ENCODE measurements at regions not wholly inside any gene's neighbourhood (a gene's known extent, or its start where the extent isn't known, plus 50 kb on each side); places are given as distances from the start of the nearest gene placed in this dataset.
A peak's percentile ranks its signal among the peaks of the same experiment; 100 is the strongest.
"Not testable (repeated sequence)": the region's sequence is repeated elsewhere in the genome, so short reads cannot be mapped to it uniquely, and the experiment has no call there.

DNA sequence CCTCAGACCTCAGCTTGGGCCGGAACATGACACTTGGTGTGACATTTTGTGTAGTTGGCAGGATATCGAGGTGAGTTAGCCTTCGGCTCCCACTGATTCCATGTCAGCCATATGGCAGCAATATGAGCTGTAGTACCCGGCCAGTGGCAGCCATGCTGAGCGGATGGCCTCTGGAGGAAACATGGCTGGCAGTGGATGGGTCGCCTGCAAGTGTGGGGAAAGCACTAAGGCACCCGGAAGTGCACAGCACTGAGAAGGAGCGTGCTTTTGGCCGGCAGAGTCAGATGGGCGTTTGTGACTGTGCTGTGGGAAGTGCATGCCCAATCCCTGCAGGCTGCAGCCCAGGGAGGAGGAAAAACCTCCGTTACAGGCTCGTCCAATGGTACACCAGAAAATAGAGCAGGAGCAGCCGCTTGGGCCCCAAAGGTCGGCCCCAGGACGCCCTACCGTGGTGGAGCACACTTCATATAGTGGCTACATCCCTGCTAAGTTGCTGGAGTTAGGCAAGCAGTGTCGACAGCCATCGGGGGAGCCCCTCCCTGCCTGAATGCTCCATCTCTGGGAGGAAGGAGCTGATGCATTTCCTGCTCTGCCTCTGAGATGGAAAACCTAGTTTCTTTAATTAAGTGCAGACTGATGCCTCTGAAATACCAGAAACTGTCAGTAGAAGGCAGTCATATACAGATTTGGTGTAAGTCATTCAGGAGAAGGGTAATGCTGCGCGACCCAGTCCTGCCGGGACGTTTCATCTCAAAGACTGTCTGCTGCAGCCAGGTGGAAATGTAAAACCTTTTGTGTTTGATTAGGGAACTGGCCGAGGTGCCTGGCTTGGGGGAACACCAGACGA, 2185.8 kb upstream of the ACO1 start:
- DNase-seq = no peak

DNA sequence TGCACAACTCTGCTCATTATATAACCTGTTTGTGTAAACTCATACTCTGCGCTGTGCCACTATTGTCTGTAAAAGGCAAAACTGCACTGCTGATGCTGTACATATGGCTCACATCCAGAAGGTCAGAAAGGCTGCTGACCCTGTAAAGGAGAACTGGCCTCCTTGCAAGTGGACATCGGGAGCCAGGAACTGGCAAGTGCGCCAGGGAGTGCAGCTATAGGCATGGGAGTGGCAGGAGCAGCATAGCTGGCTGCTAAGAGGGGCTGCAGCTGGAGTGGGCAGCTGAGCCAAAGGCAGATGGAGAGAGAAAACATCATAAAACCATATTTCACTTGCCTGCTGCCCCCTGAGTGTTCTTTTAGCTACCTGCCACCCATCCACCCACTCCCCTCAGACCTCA, 2183.4 kb upstream of the ACO1 start:
- DNase-seq = no peak

- DNase-seq = no peak
These were observed 2149.4 kb upstream of the ACO1 start for GRCh38 chr9:30235068-30235467.

DNA sequence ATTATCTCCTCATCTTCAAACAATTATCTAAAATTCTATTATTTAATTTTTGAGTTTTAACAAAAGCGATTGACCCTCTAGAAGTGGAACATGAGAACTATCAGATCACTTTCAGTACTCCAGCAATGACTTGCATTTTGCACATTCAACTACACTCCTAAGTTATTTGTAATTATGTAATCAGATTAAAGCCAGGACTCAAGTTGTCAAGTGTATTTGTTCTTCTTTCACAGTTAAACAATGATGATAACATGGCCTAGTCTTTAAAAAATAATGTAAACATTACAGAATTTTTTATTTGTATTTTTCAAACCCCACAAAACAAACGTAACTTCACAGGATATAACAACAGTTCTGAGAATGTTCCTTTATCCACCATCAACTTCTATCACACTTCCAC, 2148.9 kb upstream of the ACO1 start:
- no peak for DNase-seq

DNA sequence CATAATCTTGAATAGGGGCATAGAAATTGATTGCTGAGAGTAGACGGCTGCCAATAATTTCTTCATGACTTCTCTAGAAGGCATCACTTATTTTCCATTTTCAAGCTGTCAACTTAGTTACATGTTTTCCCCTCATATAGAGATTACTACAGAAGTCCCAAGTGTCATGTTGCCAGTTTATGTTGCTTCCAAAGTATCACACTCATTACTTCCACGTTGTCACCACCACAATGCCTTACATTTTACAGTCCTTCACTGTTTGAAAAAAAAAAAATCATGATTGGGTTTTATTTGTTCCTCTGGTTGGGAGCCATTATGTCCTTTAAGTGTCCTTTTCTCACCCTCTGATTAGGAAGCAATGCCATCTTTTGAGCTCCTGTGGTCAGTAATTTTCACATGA, 2144.6 kb upstream of the ACO1 start:
- no peak for DNase-seq

- DNase-seq = no peak
These were observed 2141.0 kb upstream of the ACO1 start for GRCh38 chr9:30243467-30243866.

DNA sequence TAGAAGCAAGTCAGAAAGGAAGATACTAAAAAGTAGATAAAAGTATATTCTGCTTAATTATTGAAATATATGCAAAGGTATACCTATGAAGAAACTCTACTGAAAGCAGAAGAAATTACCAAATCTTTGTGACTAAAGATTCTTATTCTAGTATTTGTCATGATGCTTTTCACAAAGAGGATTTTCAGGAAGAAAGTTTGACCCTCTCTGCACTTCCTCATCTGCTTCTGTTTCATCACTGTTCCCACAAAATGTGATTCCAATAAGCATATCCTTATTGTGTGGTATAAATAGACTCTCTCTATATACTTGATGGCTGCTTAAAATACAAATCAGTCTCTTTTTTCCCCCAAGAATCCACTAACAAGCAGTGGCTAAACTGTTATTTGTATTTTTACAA, 2139.6 kb upstream of the ACO1 start:
- no peak for DNase-seq

- DNase-seq = no peak
These were observed 2133.6 kb upstream of the ACO1 start for GRCh38 chr9:30250872-30251271.

DNA sequence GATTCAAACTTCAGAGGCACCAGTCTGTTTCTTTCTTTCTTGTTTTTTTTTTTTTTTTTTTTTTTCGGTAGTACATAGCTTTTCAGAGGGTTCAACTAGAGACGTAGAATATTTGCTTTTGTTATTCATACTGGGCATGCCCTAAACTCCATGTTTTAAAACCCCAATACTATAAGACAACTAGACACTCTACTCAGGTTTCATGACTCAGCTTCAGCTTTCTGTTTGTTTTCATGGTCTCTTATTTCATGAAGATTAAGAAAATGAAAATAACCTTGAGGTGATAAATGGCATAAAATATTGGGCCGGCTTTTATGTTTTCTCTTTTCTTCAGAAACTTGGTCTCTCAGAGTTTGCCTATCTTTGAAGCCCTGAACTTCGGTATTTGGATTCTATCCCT, 2126.3 kb upstream of the ACO1 start:
- no peak for DNase-seq

DNA sequence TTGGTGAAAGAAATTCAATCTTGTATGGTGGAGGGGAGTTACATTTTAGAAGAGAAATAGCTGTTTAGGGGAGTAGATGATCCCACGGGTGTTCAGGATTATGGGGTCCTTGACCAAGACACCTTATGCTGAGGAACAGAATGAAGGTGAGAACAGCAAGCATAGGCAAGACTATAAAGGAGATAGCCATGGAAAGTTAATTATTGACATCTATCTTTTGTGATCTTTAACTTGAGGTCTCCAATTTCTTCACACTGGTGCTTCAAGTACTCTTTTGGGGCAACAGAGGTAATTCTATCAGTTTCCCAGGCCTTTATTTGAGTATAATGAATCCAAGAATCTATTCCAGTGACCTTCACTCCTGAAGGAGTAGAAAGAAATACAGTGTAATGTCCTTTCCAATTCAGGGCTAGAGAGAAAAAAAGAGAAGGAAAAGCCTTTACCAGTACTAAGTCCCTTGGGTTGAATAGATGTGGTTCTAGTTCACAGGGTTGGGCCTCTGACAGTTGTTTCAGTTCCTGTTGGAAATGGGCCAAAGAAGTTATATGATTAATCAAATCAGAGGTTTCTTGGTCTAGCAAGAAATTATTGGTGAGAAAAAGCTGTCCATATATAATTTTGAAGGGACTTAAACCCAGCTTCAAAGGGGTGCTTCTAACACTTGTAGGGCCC, 2104.1 kb upstream of the ACO1 start:
- DNase-seq = no peak

DNA sequence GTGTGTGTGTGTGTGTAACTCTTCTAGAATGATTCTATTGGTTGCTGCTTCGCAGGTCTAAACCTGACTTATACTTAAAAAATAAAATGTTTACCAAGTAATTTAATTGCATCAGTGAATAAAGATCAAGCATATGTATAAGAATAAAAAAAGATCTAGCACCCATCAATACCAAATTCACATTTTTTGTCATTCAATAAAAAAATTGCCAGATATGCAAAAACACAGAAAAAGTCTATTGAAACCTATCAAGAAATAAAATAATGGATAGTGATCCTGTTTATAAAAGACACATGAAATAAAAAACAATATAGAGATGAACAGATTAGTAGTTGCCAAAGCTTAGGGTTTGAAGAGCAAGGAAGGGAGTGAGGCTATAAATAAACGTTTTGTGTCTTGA, 2095.0 kb upstream of the ACO1 start:
- DNase-seq = no peak

DNA sequence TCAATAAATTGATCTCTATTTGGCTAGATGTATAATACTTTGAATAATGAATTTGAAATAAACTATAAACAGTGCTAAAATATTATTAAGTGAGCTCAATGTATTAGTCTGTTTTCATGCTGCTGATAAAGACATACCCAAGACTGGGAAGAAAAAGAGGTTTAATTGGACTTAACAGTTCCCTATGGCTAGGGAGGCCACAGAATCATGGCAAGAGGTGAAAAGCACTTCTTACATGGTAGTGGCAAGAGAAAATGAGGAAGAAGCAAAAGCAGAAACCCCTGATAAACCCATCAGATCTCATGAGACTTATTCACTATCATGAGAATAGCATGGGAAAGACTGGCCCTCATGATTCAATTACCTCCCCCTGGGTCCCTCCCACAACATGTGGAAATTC, 2092.4 kb upstream of the ACO1 start:
- DNase-seq = not testable (repeated sequence)

- DNase-seq = no peak
These were observed 2091.2 kb upstream of the ACO1 start for GRCh38 chr9:30293231-30293630.

- DNase-seq = no peak
These were observed 2085.2 kb upstream of the ACO1 start for GRCh38 chr9:30299126-30299780.

DNA sequence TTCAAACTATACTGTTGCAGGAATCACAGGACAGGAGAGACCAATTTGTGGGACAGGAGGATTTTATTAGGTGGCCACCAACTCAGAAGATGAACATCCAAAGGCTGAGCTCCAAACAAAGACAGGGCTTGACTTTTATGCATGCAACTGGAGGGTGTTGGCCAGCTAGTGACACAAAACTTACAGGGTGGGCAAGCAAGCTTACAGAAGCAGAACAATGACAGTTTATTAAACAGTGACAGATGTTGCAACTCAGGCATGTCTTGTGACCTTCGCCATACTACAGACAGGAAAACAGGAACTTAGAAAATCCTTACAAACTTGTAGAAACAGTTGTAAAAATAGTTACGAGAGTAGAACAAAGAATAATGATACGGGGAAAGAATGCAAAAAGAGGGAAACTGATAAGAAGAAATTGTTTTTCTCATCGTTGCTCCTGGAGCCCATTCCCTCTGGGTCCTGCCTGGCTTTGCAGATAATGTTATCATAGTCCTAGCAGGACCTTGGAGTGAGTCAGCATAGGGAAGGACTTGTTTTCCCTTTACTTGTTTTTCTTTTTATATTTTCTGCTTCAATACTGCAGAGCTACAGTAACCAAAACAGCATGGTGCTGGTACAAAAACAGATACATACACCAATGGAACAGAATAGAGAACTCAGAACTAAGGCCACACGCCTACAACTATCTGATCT, 2083.0 kb upstream of the ACO1 start:
- no peak for DNase-seq

DNA sequence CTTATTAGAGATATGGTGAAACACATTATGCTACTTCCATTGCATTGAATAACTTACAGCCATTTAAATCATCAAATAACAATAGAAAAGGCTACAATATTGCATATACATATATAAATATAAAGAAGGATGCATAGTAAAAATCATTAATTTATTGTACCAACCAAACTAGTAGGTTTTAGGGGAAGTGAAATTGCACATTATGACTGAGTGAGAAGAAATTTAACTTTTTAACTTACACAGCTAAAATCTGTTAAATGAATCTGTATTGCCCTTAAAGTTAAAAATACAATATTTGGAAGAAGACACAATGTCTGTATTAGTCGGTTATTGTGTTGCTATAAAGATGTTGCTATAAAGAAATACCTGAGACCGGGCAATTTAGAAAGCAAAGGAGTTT, 2073.7 kb upstream of the ACO1 start:
- no peak for DNase-seq

DNA sequence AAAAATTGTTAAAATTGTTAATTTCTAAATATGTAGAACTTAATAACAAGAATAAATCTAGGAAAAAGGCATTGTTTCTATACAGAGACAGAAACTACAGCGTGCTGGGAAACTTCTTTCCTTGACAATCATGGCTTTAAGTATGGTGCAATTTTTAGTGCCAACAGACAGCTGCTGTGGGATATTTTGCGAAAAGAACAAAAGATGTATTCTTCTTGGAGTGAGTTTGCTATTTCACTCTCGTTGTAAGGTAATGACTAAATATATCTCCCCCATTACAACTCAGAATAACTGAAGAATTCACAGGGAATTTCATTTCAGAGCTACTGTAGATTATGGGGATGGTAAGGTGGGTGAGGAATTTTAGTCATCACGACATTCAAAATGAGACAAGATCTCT, 2055.0 kb upstream of the ACO1 start:
- peak in 1 of 58 donors; percentile 1 for DNase-seq

DNA sequence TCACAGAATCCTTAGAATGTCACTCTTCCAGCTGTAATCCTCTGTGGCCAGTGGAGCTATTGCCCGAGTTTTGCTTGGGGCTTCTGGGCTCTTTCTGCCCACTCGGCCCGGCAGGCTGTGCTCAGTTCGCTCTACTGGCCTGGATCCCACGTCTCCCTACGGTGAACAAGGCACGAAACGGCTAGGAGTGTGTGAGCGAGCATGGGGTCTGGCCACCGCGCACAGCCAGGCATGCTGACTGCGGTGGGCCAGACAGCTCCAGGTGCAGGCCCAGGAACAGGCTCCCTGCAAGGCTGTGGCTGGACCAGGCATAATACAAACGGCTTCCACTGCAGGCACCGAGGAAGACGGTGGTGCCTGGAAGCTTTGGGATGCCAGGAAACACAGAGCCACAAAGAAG, 2035.5 kb upstream of the ACO1 start:
- DNase-seq = no peak

DNA sequence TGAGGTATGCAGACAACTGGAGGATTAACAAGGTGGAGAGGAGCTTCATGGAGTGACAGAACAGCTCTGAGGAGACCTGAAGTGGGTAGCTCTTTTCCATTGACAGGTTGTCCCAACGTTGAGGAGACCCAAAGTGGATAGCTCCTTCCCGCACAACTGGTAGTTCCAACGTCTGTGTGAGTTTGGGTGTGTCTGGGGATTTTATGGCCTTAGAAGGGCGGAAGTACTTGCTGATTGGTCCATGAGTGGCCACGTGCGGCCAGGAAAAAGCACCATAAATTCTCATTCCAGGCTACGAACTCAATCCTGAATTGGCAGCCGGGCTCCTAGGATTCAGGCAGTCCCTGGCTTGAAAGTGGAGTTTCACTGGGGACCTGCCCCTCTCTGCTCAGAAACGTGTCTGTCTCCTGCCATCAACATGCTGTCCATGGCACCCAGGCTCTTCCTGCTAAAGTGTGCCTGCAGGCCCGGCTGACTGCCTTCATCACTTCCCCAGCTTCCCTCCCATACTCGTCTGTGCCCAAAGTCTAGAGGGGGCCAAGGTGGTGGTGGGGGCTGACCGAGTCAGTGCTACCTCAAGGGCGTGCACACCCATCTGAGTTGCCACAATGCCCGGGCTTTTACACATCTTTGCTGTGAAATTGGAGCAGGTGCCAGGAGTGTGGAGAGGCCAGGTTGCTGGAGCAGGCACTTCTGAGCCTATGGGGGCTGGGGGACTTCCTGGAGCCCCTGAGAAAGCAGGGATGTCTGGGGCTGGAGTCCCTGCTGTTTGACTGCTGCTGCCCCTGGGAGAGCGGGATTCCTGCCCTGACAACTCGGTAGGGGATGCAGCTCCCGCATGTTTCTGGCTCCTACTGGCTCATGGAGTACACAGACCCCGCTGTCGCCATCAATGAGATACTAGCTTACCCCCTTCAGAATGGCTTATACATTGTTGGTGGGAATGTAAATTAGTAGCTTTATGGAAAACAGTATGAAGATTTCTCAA, 2034.6 kb upstream of the ACO1 start:
- no peak for DNase-seq

DNA sequence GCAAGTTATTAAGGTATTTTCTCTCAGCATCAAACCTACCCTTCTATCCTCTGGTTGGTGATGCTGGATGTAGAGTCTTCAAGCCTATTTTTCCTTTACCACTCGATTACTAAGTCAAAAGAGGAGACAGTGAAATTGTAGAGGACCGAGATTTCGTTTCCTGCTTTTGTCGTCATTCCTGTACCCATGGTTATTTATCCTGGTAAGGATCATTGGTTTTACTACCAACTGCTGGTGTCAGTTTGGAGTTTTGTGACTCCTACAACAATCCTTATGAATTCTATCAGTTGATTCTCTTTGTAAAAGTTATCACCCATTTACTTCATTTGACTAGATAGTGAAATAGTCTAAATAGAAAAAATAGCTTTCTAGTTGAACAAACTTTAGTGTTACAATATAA, 2028.2 kb upstream of the ACO1 start:
- no peak for DNase-seq

- no peak for DNase-seq
These were observed 2022.1 kb upstream of the ACO1 start for GRCh38 chr9:30362373-30362772.
